OCI-LY7 (cell line): ENCODE measurements at regions not wholly inside any gene's neighbourhood (a gene's known extent, or its start where the extent isn't known, plus 50 kb on each side); places are given as distances from the start of the nearest gene placed in this dataset.

ENCODE experiments used
- BruUV-seq: library from RNA; stranded (reverse); fragments of 400-500 nt; replicated peaks from 2 replicates; lab custom pipeline; 2021; lab: Mats Ljungman, UMichigan
- CTCF ChIA-PET: fragments of 300-600 bp; sonication (Branson Sonifier 250); formaldehyde crosslinking; loops from one replicate; lab custom pipeline; 2022; ENCODE audit warnings: antibody characterized with exemption; ENCODE audit not compliant: unreplicated experiment; lab: Charles Lee
- POLR2A ChIA-PET: fragments of 300-600 bp; sonication (Branson Sonifier 250); formaldehyde crosslinking; loops from one replicate; lab custom pipeline; 2022; ENCODE audit warnings: antibody characterized with exemption; lab: Charles Lee
- DNase-seq: peaks from one replicate; pipeline ENCODE4 v3.0.0-alpha.2; 2015; ENCODE audit warnings: low spot score
- H2AFZ ChIP-seq: fragments of 200-600 bp; sonication (generic), shearing (Covaris generic); 2 replicates; pipeline ENCODE4 v1.6.1; 2014; ENCODE audit warnings: mild to moderate bottlenecking, antibody characterized with exemption, low read length, moderate library complexity
- H3K27ac ChIP-seq: fragments of 200-600 bp; sonication (generic); 2 replicates; pipeline ENCODE4 v1.5.1; 2014; ENCODE audit warnings: mixed run types, low read depth, mild to moderate bottlenecking, moderate library complexity, low read length, inconsistent platforms; ENCODE audit not compliant: poor library complexity, severe bottlenecking
- H3K36me3 ChIP-seq: fragments of 200-600 bp; sonication (generic); 2 replicates; pipeline ENCODE4 v1.6.1; 2014; ENCODE audit warnings: mild to moderate bottlenecking, antibody characterized with exemption, low read length, moderate library complexity, mixed read lengths; ENCODE audit not compliant: insufficient read depth
- H3K4me1 ChIP-seq: fragments of 200-600 bp; sonication (generic); 2 replicates; pipeline ENCODE4 v1.5.1; 2014; ENCODE audit warnings: mild to moderate bottlenecking, low read length; ENCODE audit not compliant: insufficient read depth, poor library complexity, severe bottlenecking
- H3K4me2 ChIP-seq: fragments of 200-600 bp; sonication (generic); 2 replicates; pipeline ENCODE4 v1.6.1; 2014; ENCODE audit warnings: mild to moderate bottlenecking, low read length
- H3K4me3 ChIP-seq: fragments of 200-600 bp; sonication (generic); 2 replicates; pipeline ENCODE4 v1.5.1; 2014; ENCODE audit warnings: mild to moderate bottlenecking, low read depth, low read length; ENCODE audit not compliant: poor library complexity, severe bottlenecking
- H3K79me2 ChIP-seq: fragments of 200-600 bp; sonication (generic); 2 replicates; pipeline ENCODE4 v1.6.1; 2016; ENCODE audit warnings: low read depth, mild to moderate bottlenecking, low read length, moderate library complexity, mixed read lengths; ENCODE audit not compliant: insufficient read depth
- H3K9me2 ChIP-seq: fragments of 200-600 bp; sonication (generic); 2 replicates; pipeline ENCODE4 v1.6.1; 2016; ENCODE audit warnings: mild to moderate bottlenecking, low read length, mixed read lengths; ENCODE audit not compliant: insufficient read depth
- H3K9me3 ChIP-seq: fragments of 200-600 bp; sonication (generic); 2 replicates; pipeline ENCODE4 v1.6.1; 2014; ENCODE audit warnings: mild to moderate bottlenecking, mixed run types, low read length, mixed read lengths
- H4K20me1 ChIP-seq: fragments of 200-600 bp; sonication (generic); 2 replicates; pipeline ENCODE4 v1.6.1; 2014; ENCODE audit warnings: mild to moderate bottlenecking, antibody characterized with exemption, low read length, moderate library complexity, mixed read lengths; ENCODE audit not compliant: insufficient read depth
- EZH2phosphoT487 ChIP-seq: fragments of 200-600 bp; sonication (generic); IDR thresholded peaks from 2 replicates; pipeline ENCODE4 v1.6.1; 2018; ENCODE audit warnings: low read depth, borderline replicate concordance, mild to moderate bottlenecking, mixed run types, antibody characterized with exemption, low read length, moderate library complexity, mixed read lengths
- intact Hi-C: fragments of 100-400 bp; cut with micrococcal nuclease; formaldehyde crosslinking; loops from one replicate; pipeline ENCODE4 v1.10.0; 2022; ENCODE audit not compliant: unreplicated experiment
- TF ChIP-seq, protein P1 (sequence below): fragments of 200-600 bp; sonication (generic); conservative IDR thresholded peaks from 2 replicates; pipeline ENCODE4 v1.5.1; 2014; ENCODE audit warnings: mild to moderate bottlenecking, antibody characterized with exemption, low read length, moderate library complexity, mixed read lengths

DNA sequence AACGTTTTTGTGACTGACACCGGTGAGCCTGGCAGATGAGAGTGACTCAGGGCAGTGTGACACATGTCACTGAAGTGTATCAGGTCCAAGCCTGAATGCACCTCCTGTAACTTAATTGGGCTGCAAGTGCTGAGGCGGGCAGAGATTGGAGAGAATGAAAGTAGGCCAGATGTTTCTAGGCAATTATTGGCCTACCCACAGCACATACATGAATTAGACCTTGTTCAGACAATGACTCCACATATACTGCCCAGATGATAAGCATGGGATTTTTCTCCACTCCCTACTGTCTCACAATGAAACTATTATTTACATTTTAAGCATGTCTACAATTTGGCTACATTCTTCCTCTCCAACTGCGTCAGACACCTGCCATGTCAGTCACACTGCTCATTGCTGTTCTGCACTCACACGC lies 187.3 kb upstream of the ZNF385D start:
- ChIA-PET POLR2A (no interaction called here), CTCF (no interaction called here)
- intact Hi-C loops: no loop called here
- no peak for TF ChIP-seq EZH2phosphoT487
- TF ChIP-seq, protein P1, sequence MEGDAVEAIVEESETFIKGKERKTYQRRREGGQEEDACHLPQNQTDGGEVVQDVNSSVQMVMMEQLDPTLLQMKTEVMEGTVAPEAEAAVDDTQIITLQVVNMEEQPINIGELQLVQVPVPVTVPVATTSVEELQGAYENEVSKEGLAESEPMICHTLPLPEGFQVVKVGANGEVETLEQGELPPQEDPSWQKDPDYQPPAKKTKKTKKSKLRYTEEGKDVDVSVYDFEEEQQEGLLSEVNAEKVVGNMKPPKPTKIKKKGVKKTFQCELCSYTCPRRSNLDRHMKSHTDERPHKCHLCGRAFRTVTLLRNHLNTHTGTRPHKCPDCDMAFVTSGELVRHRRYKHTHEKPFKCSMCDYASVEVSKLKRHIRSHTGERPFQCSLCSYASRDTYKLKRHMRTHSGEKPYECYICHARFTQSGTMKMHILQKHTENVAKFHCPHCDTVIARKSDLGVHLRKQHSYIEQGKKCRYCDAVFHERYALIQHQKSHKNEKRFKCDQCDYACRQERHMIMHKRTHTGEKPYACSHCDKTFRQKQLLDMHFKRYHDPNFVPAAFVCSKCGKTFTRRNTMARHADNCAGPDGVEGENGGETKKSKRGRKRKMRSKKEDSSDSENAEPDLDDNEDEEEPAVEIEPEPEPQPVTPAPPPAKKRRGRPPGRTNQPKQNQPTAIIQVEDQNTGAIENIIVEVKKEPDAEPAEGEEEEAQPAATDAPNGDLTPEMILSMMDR: no peak
- Histone ChIP-seq H4K20me1 (no peaks in the 10 kb centered on the region), H3K79me2 (no peaks in the 10 kb centered on the region), H3K27ac (no peak overlapping the region), H3K9me3 (no peaks in the 10 kb centered on the region), H3K4me2 (no peak overlapping the region), H2AFZ (no peak overlapping the region), H3K9me2 (no peaks in the 10 kb centered on the region), H3K4me1 (no peaks in the 10 kb centered on the region), H3K36me3 (no peaks in the 10 kb centered on the region), H3K4me3 (no peak overlapping the region)
- BruUV-seq: no TSS peak
- no peak for DNase-seq

DNA sequence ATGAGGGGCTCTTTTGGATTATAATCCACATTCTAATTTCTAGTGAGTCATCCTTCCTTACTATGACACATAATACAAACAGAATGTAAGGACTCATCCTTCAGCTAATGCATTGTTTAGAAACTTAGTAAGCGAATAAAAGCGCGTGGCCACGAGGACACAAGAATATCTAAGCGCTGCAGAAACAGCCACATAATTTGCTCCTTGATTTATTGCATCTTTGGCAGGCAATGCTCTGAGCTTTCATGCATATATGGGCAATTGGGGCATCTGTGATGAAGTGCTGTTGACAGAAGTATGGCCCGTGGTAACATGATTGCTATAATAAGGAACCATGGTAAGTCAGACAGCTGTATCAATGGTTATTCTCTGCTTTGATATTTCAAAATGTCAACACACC lies 191.3 kb upstream of the ZNF385D start:
- Histone ChIP-seq H3K79me2 (no peaks in the 10 kb centered on the region), H3K9me2 (no peaks in the 10 kb centered on the region), H3K4me3 (no peak overlapping the region), H3K27ac (no peak overlapping the region), H3K4me1 (no peaks in the 10 kb centered on the region), H3K9me3 (no peaks in the 10 kb centered on the region), H4K20me1 (no peaks in the 10 kb centered on the region), H3K4me2 (no peak overlapping the region), H2AFZ (no peak overlapping the region), H3K36me3 (no peaks in the 10 kb centered on the region)
- BruUV-seq: no TSS peak
- intact Hi-C loops: no loop called here
- ChIA-PET POLR2A (interaction anchor here (0.7 kb wide), 1 partner anchor 13 kb away, joined by 3 read pairs; no protein-coding TSS in a partner anchor), CTCF (no interaction called here)
- no peak for TF ChIP-seq EZH2phosphoT487
- TF ChIP-seq, protein P1: no peak
- DNase-seq: no peak

DNA sequence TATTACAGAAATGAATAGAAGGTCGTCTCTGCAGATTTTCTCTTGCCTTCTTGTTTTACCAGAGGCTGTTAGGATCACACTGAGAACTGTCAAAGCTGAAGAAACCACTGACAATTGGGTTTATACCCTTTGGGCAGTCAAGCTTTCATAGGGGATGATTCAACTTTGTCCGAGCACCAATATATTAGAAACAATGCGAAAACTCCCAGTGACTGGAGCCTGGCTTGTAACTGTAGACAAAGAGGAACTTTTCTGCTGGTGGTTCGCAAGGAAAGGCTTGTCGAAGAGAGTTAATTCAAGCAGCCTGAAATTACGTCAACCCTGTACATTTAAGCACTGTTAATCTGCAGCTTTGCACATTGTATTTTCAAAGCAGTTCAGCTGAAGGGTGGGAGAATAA lies 193.2 kb upstream of the ZNF385D start:
- no peak for DNase-seq

More for the DNA sequence above, 193.2 kb upstream of the ZNF385D start:
- TF ChIP-seq, protein P1: no peak
- TF ChIP-seq EZH2phosphoT487: no peak
- H3K4me2 ChIP-seq: no peak overlapping the region
- H3K79me2 ChIP-seq: no peaks in the 10 kb centered on the region
- H3K4me1 ChIP-seq: no peaks in the 10 kb centered on the region
- no peaks in the 10 kb centered on the region for H3K36me3 ChIP-seq
- BruUV-seq: no TSS peak
- no peaks in the 10 kb centered on the region for H4K20me1 ChIP-seq
- H3K9me3 ChIP-seq: no peaks in the 10 kb centered on the region
- H2AFZ ChIP-seq: no peak overlapping the region
- intact Hi-C loops: no loop called here
- H3K9me2 ChIP-seq: no peaks in the 10 kb centered on the region
- ChIA-PET POLR2A (no interaction called here), CTCF (no interaction called here)
- no peak overlapping the region for H3K27ac ChIP-seq
- no peak overlapping the region for H3K4me3 ChIP-seq
